ENCODE measurements at regions not wholly inside any gene's neighbourhood (a gene's known extent, or its start where the extent isn't known, plus 50 kb on each side); places are given as distances from the start of the nearest gene placed in this dataset.

DNA sequence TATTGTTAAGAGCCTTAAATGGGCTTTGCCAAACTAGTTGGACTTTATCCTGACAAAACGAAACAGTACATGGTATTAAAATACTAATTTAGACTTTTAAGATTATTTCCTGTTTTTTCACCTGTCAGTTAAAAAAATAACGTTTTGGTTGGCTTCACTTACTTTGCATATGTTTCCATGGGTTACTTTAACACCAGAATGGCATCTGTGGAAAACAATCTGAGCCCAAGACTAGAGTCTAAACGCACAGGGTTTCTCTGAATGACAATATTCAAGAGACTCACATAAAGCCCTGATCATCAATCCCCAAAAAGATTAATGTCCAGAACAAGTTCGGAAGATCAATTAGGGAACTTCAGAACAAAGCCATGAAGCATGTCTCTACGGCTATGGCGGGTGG is 888.0 kb downstream of the EPHA4 start:
- ChIA-PET POLR2A (no interaction called here), CTCF (no interaction called here)
- Histone ChIP-seq H3K27ac (ENCODE audit: extremely low read depth, low read depth, low read length) (no peak overlapping the region), H3K36me3 (ENCODE audit: control insufficient read depth in 2 of 2, insufficient read depth in 1 of 2, low read length in 2 of 2) (no peaks in the 10 kb centered on the region), H3K4me3 (ENCODE audit: low read depth, low read length) (no peak overlapping the region), H3K4me1 (ENCODE audit: control insufficient read depth, insufficient read depth, low read length) (no peaks in the 10 kb centered on the region), H3K9me3 (ENCODE audit: control insufficient read depth, insufficient read depth, low read depth, low read length) (no peaks in the 10 kb centered on the region)
- TF ChIP-seq, protein P1, sequence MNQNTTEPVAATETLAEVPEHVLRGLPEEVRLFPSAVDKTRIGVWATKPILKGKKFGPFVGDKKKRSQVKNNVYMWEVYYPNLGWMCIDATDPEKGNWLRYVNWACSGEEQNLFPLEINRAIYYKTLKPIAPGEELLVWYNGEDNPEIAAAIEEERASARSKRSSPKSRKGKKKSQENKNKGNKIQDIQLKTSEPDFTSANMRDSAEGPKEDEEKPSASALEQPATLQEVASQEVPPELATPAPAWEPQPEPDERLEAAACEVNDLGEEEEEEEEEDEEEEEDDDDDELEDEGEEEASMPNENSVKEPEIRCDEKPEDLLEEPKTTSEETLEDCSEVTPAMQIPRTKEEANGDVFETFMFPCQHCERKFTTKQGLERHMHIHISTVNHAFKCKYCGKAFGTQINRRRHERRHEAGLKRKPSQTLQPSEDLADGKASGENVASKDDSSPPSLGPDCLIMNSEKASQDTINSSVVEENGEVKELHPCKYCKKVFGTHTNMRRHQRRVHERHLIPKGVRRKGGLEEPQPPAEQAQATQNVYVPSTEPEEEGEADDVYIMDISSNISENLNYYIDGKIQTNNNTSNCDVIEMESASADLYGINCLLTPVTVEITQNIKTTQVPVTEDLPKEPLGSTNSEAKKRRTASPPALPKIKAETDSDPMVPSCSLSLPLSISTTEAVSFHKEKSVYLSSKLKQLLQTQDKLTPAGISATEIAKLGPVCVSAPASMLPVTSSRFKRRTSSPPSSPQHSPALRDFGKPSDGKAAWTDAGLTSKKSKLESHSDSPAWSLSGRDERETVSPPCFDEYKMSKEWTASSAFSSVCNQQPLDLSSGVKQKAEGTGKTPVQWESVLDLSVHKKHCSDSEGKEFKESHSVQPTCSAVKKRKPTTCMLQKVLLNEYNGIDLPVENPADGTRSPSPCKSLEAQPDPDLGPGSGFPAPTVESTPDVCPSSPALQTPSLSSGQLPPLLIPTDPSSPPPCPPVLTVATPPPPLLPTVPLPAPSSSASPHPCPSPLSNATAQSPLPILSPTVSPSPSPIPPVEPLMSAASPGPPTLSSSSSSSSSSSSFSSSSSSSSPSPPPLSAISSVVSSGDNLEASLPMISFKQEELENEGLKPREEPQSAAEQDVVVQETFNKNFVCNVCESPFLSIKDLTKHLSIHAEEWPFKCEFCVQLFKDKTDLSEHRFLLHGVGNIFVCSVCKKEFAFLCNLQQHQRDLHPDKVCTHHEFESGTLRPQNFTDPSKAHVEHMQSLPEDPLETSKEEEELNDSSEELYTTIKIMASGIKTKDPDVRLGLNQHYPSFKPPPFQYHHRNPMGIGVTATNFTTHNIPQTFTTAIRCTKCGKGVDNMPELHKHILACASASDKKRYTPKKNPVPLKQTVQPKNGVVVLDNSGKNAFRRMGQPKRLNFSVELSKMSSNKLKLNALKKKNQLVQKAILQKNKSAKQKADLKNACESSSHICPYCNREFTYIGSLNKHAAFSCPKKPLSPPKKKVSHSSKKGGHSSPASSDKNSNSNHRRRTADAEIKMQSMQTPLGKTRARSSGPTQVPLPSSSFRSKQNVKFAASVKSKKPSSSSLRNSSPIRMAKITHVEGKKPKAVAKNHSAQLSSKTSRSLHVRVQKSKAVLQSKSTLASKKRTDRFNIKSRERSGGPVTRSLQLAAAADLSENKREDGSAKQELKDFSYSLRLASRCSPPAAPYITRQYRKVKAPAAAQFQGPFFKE (tag by site-specific recombination; IDR thresholded peaks at IDR 0.05; ENCODE audit: borderline replicate concordance): no peak
- TF ChIP-seq PRDM10 (tag by site-specific recombination; IDR thresholded peaks at IDR 0.05) (no peak), MEIS1 (CRISPR knock-in tag; IDR thresholded peaks at IDR 0.05; ENCODE audit: borderline replicate concordance) (no peak), ZNF777 (tag by site-specific recombination; IDR thresholded peaks at IDR 0.05; ENCODE audit: borderline replicate concordance) (no peak), ZBTB21 (tag by site-specific recombination; IDR thresholded peaks at IDR 0.05) (no peak), PATZ1 (tag by site-specific recombination; IDR thresholded peaks at IDR 0.05) (no peak), ZNF140 (tag by site-specific recombination; IDR thresholded peaks at IDR 0.05) (no peak), SP2 (tag by site-specific recombination; IDR thresholded peaks at IDR 0.05) (no peak), SP3 (tag by site-specific recombination; IDR thresholded peaks at IDR 0.05) (no peak)
- TF ChIP-seq, protein P2, sequence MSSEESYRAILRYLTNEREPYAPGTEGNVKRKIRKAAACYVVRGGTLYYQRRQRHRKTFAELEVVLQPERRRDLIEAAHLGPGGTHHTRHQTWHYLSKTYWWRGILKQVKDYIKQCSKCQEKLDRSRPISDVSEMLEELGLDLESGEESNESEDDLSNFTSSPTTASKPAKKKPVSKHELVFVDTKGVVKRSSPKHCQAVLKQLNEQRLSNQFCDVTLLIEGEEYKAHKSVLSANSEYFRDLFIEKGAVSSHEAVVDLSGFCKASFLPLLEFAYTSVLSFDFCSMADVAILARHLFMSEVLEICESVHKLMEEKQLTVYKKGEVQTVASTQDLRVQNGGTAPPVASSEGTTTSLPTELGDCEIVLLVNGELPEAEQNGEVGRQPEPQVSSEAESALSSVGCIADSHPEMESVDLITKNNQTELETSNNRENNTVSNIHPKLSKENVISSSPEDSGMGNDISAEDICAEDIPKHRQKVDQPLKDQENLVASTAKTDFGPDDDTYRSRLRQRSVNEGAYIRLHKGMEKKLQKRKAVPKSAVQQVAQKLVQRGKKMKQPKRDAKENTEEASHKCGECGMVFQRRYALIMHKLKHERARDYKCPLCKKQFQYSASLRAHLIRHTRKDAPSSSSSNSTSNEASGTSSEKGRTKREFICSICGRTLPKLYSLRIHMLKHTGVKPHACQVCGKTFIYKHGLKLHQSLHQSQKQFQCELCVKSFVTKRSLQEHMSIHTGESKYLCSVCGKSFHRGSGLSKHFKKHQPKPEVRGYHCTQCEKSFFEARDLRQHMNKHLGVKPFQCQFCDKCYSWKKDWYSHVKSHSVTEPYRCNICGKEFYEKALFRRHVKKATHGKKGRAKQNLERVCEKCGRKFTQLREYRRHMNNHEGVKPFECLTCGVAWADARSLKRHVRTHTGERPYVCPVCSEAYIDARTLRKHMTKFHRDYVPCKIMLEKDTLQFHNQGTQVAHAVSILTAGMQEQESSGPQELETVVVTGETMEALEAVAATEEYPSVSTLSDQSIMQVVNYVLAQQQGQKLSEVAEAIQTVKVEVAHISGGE (tag by site-specific recombination; conservative IDR thresholded peaks at IDR 0.05; ENCODE audit: low read depth): no peak
